Liver (tissue), 7 donors: ENCODE measurements at regions not wholly inside any gene's neighbourhood (a gene's known extent, or its start where the extent isn't known, plus 50 kb on each side); places are given as distances from the start of the nearest gene placed in this dataset.
"Not testable (repeated sequence)": the region's sequence is repeated elsewhere in the genome, so short reads cannot be mapped to it uniquely, and the experiment has no call there.

Source experiments
- DNase-seq: peaks from one replicate; pipeline ENCODE4 v3.0.0-alpha.2; 2017; ENCODE audit warnings: low spot score
- H3K27ac ChIP-seq, 2 donors: one replicate each; pipeline ENCODE4 v1.7.0; 2013; ENCODE audit warnings: inconsistent platforms in 2 of 2, low read length in 2 of 2, control low read depth in 1 of 2, low read depth in 1 of 2, mild to moderate bottlenecking in 1 of 2
- H3K27me3 ChIP-seq, 4 donors: one replicate each; pipeline versions ENCODE4 v1.6.1 to v1.7.0; 2013; ENCODE audit warnings: low read length in 3 of 4, inconsistent platforms in 1 of 4, mild to moderate bottlenecking in 1 of 4, moderate library complexity in 1 of 4; ENCODE audit not compliant: control insufficient read depth in 4 of 4, insufficient read depth in 4 of 4
- H3K36me3 ChIP-seq, 4 donors: one replicate each; pipeline versions ENCODE4 v1.6.1 to v1.7.0; 2013; ENCODE audit warnings: low read length in 3 of 4, mild to moderate bottlenecking in 3 of 4, low read depth in 1 of 4, moderate library complexity in 1 of 4; ENCODE audit not compliant: control insufficient read depth in 4 of 4, insufficient read depth in 3 of 4
- H3K4me1 ChIP-seq, 4 donors: one replicate each; pipeline versions ENCODE4 v1.6.1 to v1.7.0; 2013; ENCODE audit warnings: low read length in 3 of 4, mild to moderate bottlenecking in 3 of 4, moderate library complexity in 1 of 4; ENCODE audit not compliant: control insufficient read depth in 4 of 4, insufficient read depth in 4 of 4
- H3K4me3 ChIP-seq, 3 donors: one replicate each; pipeline versions ENCODE4 v1.6.1 to v1.7.0; 2013; ENCODE audit warnings: low read length in 3 of 3, control low read depth in 1 of 3, low read depth in 1 of 3, mild to moderate bottlenecking in 1 of 3
- H3K9ac ChIP-seq, 2 donors: one replicate each; pipeline ENCODE4 v1.7.0; 2013; ENCODE audit warnings: low read length in 2 of 2, mild to moderate bottlenecking in 2 of 2, moderate library complexity in 2 of 2, control low read depth in 1 of 2, low read depth in 1 of 2
- H3K9me3 ChIP-seq, 4 donors: one replicate each; pipeline versions ENCODE4 v1.6.1 to v1.7.0; 2013; ENCODE audit warnings: low read length in 3 of 4; ENCODE audit not compliant: control insufficient read depth in 4 of 4
- FOXA1 ChIP-seq: IDR thresholded peaks from 2 replicates; pipeline ENCODE4 v1.6.1; 2016; ENCODE audit warnings: antibody characterized with exemption
- FOXA2 ChIP-seq: IDR thresholded peaks from 2 replicates; pipeline ENCODE4 v1.6.1; 2016; ENCODE audit warnings: antibody characterized with exemption
- GABPA ChIP-seq, 2 donors: IDR thresholded peaks in 1 of 2; conservative IDR thresholded peaks in 1 of 2; 2 replicates each; pipeline ENCODE4 v1.6.1; 2016; ENCODE audit warnings: antibody characterized with exemption in 2 of 2, mild to moderate bottlenecking in 1 of 2, moderate library complexity in 1 of 2
- HNF4G ChIP-seq: IDR thresholded peaks from 2 replicates; pipeline ENCODE4 v1.6.1; 2016; ENCODE audit warnings: antibody characterized with exemption
- MAX ChIP-seq: IDR thresholded peaks from 2 replicates; pipeline ENCODE4 v1.6.1; 2016; ENCODE audit warnings: antibody characterized with exemption
- NR2F2 ChIP-seq: IDR thresholded peaks from 2 replicates; pipeline ENCODE4 v1.6.1; 2016; ENCODE audit warnings: antibody characterized with exemption
- RXRA ChIP-seq, 2 donors: IDR thresholded peaks; 2 replicates each; pipeline ENCODE4 v1.6.1; 2017 to 2018; ENCODE audit warnings: antibody characterized with exemption in 2 of 2, mild to moderate bottlenecking in 1 of 2
- TAF1 ChIP-seq: conservative IDR thresholded peaks from 2 replicates; pipeline ENCODE4 v1.6.1; 2016; ENCODE audit warnings: antibody characterized with exemption, mild to moderate bottlenecking
- ZBTB33 ChIP-seq: IDR thresholded peaks from 2 replicates; pipeline ENCODE4 v1.6.1; 2016; ENCODE audit warnings: antibody characterized with exemption
- WGBS: extraction: QIAGEN DNeasy Blood & Tissue Kit; methylation state at CpG from one replicate; pipeline ENCODE4 v1.1.7; 2013; 5-methylcytosine and 5-hydroxymethylcytosine counted together
- donor health status: healthy.
- donor health status: healthy.
- donor health status: healthy.
- donor health status: healthy.

GRCh38 chr4:3634281-3634857 is 102.1 kb upstream of the LRPAP1 start:
- H3K4me3 ChIP-seq, result no peak overlapping the region
- WGBS, result 93% methylated on average over 17 of the region's 17 CpGs
- no peak overlapping the region for H3K9ac ChIP-seq
- H3K27me3 ChIP-seq, result no peaks in the 10 kb centered on the region
- DNase-seq, result no peak
- no peaks in the 10 kb centered on the region for H3K4me1 ChIP-seq
- TF ChIP-seq MAX, result no peak
- no peak for TF ChIP-seq NR2F2
- no peak for TF ChIP-seq FOXA2
- no peak for TF ChIP-seq HNF4G
- TF ChIP-seq TAF1, result no peak
- no peak for TF ChIP-seq RXRA (IDR thresholded peaks at IDR 0.05)
- no peak for TF ChIP-seq GABPA (IDR thresholded peaks at IDR 0.05 in 1 of 2, conservative IDR thresholded peaks at IDR 0.05 in 1 of 2)
- TF ChIP-seq ZBTB33, result no peak
- no peak for TF ChIP-seq FOXA1
- no peak overlapping the region for H3K27ac ChIP-seq
- H3K9me3 ChIP-seq, result peaks cover 0 to 1% (median 0%) of the 10 kb centered on the region in 4 donors
- no peaks in the 10 kb centered on the region for H3K36me3 ChIP-seq

GRCh38 chr4:3633277-3633676 is 101.1 kb upstream of the LRPAP1 start:
- not testable (repeated sequence) for H3K36me3 ChIP-seq, H3K27ac ChIP-seq, H3K4me3 ChIP-seq, H3K4me1 ChIP-seq, H3K9me3 ChIP-seq, H3K9ac ChIP-seq, DNase-seq, H3K27me3 ChIP-seq
- 96% methylated on average over 10 of the region's 10 CpGs for WGBS

GRCh38 chr4:3632794-3633193 is 100.6 kb upstream of the LRPAP1 start:
- WGBS, result 95% methylated on average over 18 of the region's 18 CpGs
- not testable (repeated sequence) for DNase-seq, H3K4me1 ChIP-seq, H3K36me3 ChIP-seq, H3K27me3 ChIP-seq, H3K4me3 ChIP-seq, H3K9ac ChIP-seq, H3K9me3 ChIP-seq, H3K27ac ChIP-seq

- not testable (repeated sequence) for H3K4me3 ChIP-seq, H3K4me1 ChIP-seq, H3K27me3 ChIP-seq, H3K27ac ChIP-seq, H3K9ac ChIP-seq, H3K36me3 ChIP-seq, H3K9me3 ChIP-seq, DNase-seq
- WGBS, result 51% methylated on average over 21 of the region's 21 CpGs
Observed at GRCh38 chr4:3631544-3632266, 99.5 kb upstream of the LRPAP1 start.
